SK-N-SH (cell line): ENCODE measurements at regions not wholly inside any gene's neighbourhood (a gene's known extent, or its start where the extent isn't known, plus 50 kb on each side); places are given as distances from the start of the nearest gene placed in this dataset.

Experiments
- CTCF ChIA-PET: fragments of 300-600, 350-600 bp; formaldehyde crosslinking; extraction: SDS; loops from one replicate; lab custom pipeline; 2021; lab: Yijun Ruan, JAX
- POLR2A ChIA-PET: fragments of 350-600 bp; sonication (Branson Sonifier 250); formaldehyde crosslinking; extraction: SDS; loops from one replicate; lab custom pipeline; 2020; ENCODE audit warnings: antibody characterized with exemption, inconsistent platforms; lab: Yijun Ruan, JAX
- DNase-seq: peaks from one replicate; pipeline ENCODE4 v3.0.0; 2012
- H2AFZ ChIP-seq: fragments of 200-600 bp; sonication (generic); 2 replicates; pipeline ENCODE4 v1.8.1; 2016; ENCODE audit warnings: antibody characterized with exemption, mild to moderate bottlenecking, low read depth
- H3F3A ChIP-seq: fragments of 200-600 bp; sonication (generic); replicated peaks from 2 replicates; pipeline ENCODE3; 2016; ENCODE audit warnings: antibody characterized with exemption, mild to moderate bottlenecking; ENCODE audit not compliant: insufficient read depth
- H3K27ac ChIP-seq, 2 experiments: fragments of 200-500 bp in 1 of 2; fragments of 200-600 bp in 1 of 2; sonication (Bioruptor generic) in 1 of 2; sonication (generic), shearing (Covaris generic) in 1 of 2; 2 replicates each; pipeline versions ENCODE4 v1.5.1 to v1.6.1; 2014 to 2016; ENCODE audit warnings: low read depth in 2 of 2, inconsistent platforms in 1 of 2, low read length in 1 of 2, mild to moderate bottlenecking in 1 of 2, mixed read lengths in 1 of 2
- H3K27me3 ChIP-seq: fragments of 200-600 bp; sonication (generic), shearing (Covaris generic); 2 replicates; pipeline ENCODE4 v1.6.1; 2016; ENCODE audit warnings: mixed run types; ENCODE audit not compliant: insufficient read depth
- H3K36me3 ChIP-seq, 2 experiments: fragments of 200-500 bp in 1 of 2; fragments of 200-600 bp in 1 of 2; sonication (Bioruptor generic) in 1 of 2; sonication (generic) in 1 of 2; replicated peaks in 1 of 2; 2 replicates each; pipeline versions ENCODE3 to v1.5.1; 2014 to 2016; ENCODE audit warnings: low read length in 1 of 2, mild to moderate bottlenecking in 1 of 2; ENCODE audit not compliant: insufficient read depth in 2 of 2, control insufficient read depth in 1 of 2
- H3K4me1 ChIP-seq, 2 experiments: fragments of 200-500 bp in 1 of 2; fragments of 200-600 bp in 1 of 2; sonication (Bioruptor generic) in 1 of 2; sonication (generic), shearing (Covaris generic) in 1 of 2; 2 replicates each; pipeline versions ENCODE4 v1.5.1 to v1.6.1; 2014 to 2016; ENCODE audit warnings: low read depth in 1 of 2, low read length in 1 of 2, mixed run types in 1 of 2; ENCODE audit not compliant: insufficient read depth in 2 of 2, control insufficient read depth in 1 of 2
- H3K4me2 ChIP-seq: fragments of 200-600 bp; sonication (generic), shearing (Covaris generic); 2 replicates; pipeline ENCODE4 v1.6.1; 2017; ENCODE audit warnings: mixed run types
- H3K4me3 ChIP-seq, 2 experiments: fragments of 200-500 bp in 1 of 2; fragments of 200-600 bp in 1 of 2; sonication (Bioruptor generic) in 1 of 2; sonication (generic), shearing (Covaris generic) in 1 of 2; 2 replicates each; pipeline versions ENCODE4 v1.5.1 to v1.8.1; 2014 to 2016; ENCODE audit warnings: low read depth in 2 of 2, inconsistent platforms in 1 of 2, low read length in 1 of 2, mild to moderate bottlenecking in 1 of 2, mixed read lengths in 1 of 2, moderate library complexity in 1 of 2
- H3K79me2 ChIP-seq: fragments of 200-600 bp; sonication (generic); 2 replicates; pipeline ENCODE4 v1.8.1; 2017; ENCODE audit warnings: mild to moderate bottlenecking; ENCODE audit not compliant: insufficient read depth
- H3K9ac ChIP-seq: fragments of 200-600 bp; sonication (generic); 2 replicates; pipeline ENCODE4 v1.6.1; 2017; ENCODE audit warnings: mixed run types
- H3K9me2 ChIP-seq: fragments of 200-600 bp; sonication (generic); 2 replicates; pipeline ENCODE4 v1.6.1; 2017; ENCODE audit warnings: mixed run types
- H3K9me3 ChIP-seq: fragments of 200-600 bp; sonication (generic); 2 replicates; pipeline ENCODE4 v1.6.1; 2017; ENCODE audit warnings: mixed run types, mild to moderate bottlenecking, moderate library complexity
- H4K20me1 ChIP-seq: fragments of 200-600 bp; sonication (generic); 2 replicates; pipeline ENCODE4 v1.6.1; 2017; ENCODE audit warnings: mild to moderate bottlenecking, mixed run types; ENCODE audit not compliant: insufficient read depth
- EP300 ChIP-seq, 2 experiments: IDR thresholded peaks; 2 replicates each; pipeline versions ENCODE4 v1.4.0 to v1.6.1; 2012; ENCODE audit warnings: borderline replicate concordance in 1 of 2, low read depth in 1 of 2, low read length in 1 of 2
- EZH2phosphoT487 ChIP-seq: fragments of 200-600 bp; sonication (generic); IDR thresholded peaks from 2 replicates; pipeline ENCODE4 v1.6.1; 2017; ENCODE audit warnings: low read depth, mixed run types, mild to moderate bottlenecking, antibody characterized with exemption, moderate library complexity, borderline replicate concordance
- FOSL2 ChIP-seq: IDR thresholded peaks from 2 replicates; pipeline ENCODE4 v1.4.0; 2012; ENCODE audit warnings: low read depth, mild to moderate bottlenecking, moderate library complexity, borderline replicate concordance
- FOXJ3 ChIP-seq: sonication (generic); formaldehyde crosslinking; IDR thresholded peaks from 2 replicates; pipeline ENCODE4 v1.5.1; 2020; ENCODE audit warnings: mild to moderate bottlenecking, missing genetic modification reagents
- FOXM1 ChIP-seq: IDR thresholded peaks from 2 replicates; pipeline ENCODE4 v1.4.0; 2012; ENCODE audit warnings: low read depth, mild to moderate bottlenecking
- GABPA ChIP-seq: IDR thresholded peaks from 2 replicates; pipeline ENCODE4 v1.4.0; 2012; ENCODE audit warnings: low read depth, mild to moderate bottlenecking
- GATA2 ChIP-seq: sonication (generic); formaldehyde crosslinking; IDR thresholded peaks from 2 replicates; pipeline ENCODE4 v1.5.0; 2020; ENCODE audit warnings: mild to moderate bottlenecking, missing genetic modification reagents
- JUND ChIP-seq: IDR thresholded peaks from 2 replicates; pipeline ENCODE4 v1.4.0; 2012
- MXI1 ChIP-seq: IDR thresholded peaks from 2 replicates; pipeline ENCODE4 v1.6.1; 2012; ENCODE audit warnings: mild to moderate bottlenecking, low read depth, low read length, improper control_type of control experiment
- POLR2AphosphoS5 ChIP-seq: IDR thresholded peaks from 2 replicates; pipeline ENCODE4 v1.6.1; 2012; ENCODE audit warnings: low read depth, low read length
- RAD21 ChIP-seq: IDR thresholded peaks from 2 replicates; pipeline ENCODE4 v1.6.1; 2012; ENCODE audit warnings: mild to moderate bottlenecking, low read length
- RFX5 ChIP-seq: IDR thresholded peaks from 2 replicates; pipeline ENCODE4 v1.6.1; 2012; ENCODE audit warnings: mild to moderate bottlenecking, improper control_type of control experiment, low read length
- RXRA ChIP-seq: IDR thresholded peaks from 2 replicates; pipeline ENCODE4 v1.4.0; 2012; ENCODE audit warnings: low read depth, mild to moderate bottlenecking, borderline replicate concordance
- TCF12 ChIP-seq: IDR thresholded peaks from 2 replicates; pipeline ENCODE4 v1.4.0; 2012
- TEAD4 ChIP-seq: IDR thresholded peaks from 2 replicates; pipeline ENCODE4 v1.4.0; 2012; ENCODE audit warnings: mild to moderate bottlenecking, borderline replicate concordance; ENCODE audit not compliant: insufficient read depth
- WGBS: methylation state at CpG from one replicate; pipeline ENCODE4 v1.1.6; 2017; ENCODE audit warnings: low lambda C conversion rate; 5-methylcytosine and 5-hydroxymethylcytosine counted together
- TF ChIP-seq, protein P1 (sequence below): IDR thresholded peaks from 2 replicates; pipeline ENCODE4 v1.6.1; 2012; ENCODE audit warnings: mild to moderate bottlenecking, low read depth, low read length, moderate library complexity
- TF ChIP-seq, protein P2 (sequence below): IDR thresholded peaks from 2 replicates; pipeline ENCODE4 v1.4.0; 2012; ENCODE audit warnings: low read depth, borderline replicate concordance
- TF ChIP-seq, protein P3 (sequence below): IDR thresholded peaks from 2 replicates; pipeline ENCODE4 v1.4.0; 2012; ENCODE audit warnings: low read depth, borderline replicate concordance
- TF ChIP-seq, protein P4 (sequence below): IDR thresholded peaks from 2 replicates; pipeline ENCODE4 v1.4.0; 2012; ENCODE audit warnings: low read depth

DNA sequence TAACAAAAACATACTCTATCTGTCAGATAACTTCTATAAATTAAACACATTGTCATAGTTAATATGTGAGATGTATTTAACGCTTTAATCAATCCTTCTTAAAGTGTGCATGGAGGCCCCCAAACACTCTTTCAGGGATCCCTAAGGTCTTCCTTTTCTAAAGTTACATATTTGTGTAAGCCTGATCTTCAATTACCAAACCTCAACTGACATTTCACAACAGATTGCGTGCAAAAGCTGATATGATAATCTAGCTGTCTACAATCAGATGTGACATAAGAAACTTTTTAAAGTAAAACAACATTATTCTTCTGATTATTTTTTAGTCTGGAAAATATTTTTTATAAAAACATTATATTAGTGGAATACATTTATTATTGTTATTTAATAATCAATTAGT is 1850.4 kb downstream of the OLFM4 start:
- Histone ChIP-seq H2AFZ (no peak overlapping the region), H3K4me2 (no peak overlapping the region), H3K27me3 (no peaks in the 10 kb centered on the region), H3K9me2 (no peaks in the 10 kb centered on the region), H3K27ac (no peak overlapping the region), H3K9me3 (no peaks in the 10 kb centered on the region), H3K36me3 (no peaks in the 10 kb centered on the region), H3K4me3 (no peak overlapping the region), H4K20me1 (no peaks in the 10 kb centered on the region), H3F3A (no peaks in the 10 kb centered on the region), H3K4me1 (no peaks in the 10 kb centered on the region), H3K9ac (no peak overlapping the region), H3K79me2 (no peaks in the 10 kb centered on the region)
- WGBS = 15% methylated on average over 2 of the region's 2 CpGs
- ChIA-PET CTCF (interaction anchor here (1.6 kb wide), 1 partner anchor 11 kb away, joined by 7 read pairs; no protein-coding TSS in a partner anchor), POLR2A (no interaction called here)
- TF ChIP-seq GATA2 (CRISPR knock-in tag) (no peak), GABPA (no peak), EP300 (IDR thresholded peaks at IDR 0.05; ENCODE audit: borderline replicate concordance in 1 of 2, low read depth in 1 of 2, low read length in 1 of 2) (no peak), TCF12 (no peak), POLR2AphosphoS5 (no peak), MXI1 (no peak), TEAD4 (no peak), RAD21 (no peak), FOXM1 (no peak), FOXJ3 (CRISPR knock-in tag) (no peak), FOSL2 (no peak), RFX5 (no peak), EZH2phosphoT487 (no peak), JUND (no peak), RXRA (no peak)
- TF ChIP-seq, protein P1, sequence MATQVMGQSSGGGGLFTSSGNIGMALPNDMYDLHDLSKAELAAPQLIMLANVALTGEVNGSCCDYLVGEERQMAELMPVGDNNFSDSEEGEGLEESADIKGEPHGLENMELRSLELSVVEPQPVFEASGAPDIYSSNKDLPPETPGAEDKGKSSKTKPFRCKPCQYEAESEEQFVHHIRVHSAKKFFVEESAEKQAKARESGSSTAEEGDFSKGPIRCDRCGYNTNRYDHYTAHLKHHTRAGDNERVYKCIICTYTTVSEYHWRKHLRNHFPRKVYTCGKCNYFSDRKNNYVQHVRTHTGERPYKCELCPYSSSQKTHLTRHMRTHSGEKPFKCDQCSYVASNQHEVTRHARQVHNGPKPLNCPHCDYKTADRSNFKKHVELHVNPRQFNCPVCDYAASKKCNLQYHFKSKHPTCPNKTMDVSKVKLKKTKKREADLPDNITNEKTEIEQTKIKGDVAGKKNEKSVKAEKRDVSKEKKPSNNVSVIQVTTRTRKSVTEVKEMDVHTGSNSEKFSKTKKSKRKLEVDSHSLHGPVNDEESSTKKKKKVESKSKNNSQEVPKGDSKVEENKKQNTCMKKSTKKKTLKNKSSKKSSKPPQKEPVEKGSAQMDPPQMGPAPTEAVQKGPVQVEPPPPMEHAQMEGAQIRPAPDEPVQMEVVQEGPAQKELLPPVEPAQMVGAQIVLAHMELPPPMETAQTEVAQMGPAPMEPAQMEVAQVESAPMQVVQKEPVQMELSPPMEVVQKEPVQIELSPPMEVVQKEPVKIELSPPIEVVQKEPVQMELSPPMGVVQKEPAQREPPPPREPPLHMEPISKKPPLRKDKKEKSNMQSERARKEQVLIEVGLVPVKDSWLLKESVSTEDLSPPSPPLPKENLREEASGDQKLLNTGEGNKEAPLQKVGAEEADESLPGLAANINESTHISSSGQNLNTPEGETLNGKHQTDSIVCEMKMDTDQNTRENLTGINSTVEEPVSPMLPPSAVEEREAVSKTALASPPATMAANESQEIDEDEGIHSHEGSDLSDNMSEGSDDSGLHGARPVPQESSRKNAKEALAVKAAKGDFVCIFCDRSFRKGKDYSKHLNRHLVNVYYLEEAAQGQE = no peak
- TF ChIP-seq, protein P2, sequence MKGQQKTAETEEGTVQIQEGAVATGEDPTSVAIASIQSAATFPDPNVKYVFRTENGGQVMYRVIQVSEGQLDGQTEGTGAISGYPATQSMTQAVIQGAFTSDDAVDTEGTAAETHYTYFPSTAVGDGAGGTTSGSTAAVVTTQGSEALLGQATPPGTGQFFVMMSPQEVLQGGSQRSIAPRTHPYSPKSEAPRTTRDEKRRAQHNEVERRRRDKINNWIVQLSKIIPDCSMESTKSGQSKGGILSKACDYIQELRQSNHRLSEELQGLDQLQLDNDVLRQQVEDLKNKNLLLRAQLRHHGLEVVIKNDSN = no peak
- TF ChIP-seq, protein P3, sequence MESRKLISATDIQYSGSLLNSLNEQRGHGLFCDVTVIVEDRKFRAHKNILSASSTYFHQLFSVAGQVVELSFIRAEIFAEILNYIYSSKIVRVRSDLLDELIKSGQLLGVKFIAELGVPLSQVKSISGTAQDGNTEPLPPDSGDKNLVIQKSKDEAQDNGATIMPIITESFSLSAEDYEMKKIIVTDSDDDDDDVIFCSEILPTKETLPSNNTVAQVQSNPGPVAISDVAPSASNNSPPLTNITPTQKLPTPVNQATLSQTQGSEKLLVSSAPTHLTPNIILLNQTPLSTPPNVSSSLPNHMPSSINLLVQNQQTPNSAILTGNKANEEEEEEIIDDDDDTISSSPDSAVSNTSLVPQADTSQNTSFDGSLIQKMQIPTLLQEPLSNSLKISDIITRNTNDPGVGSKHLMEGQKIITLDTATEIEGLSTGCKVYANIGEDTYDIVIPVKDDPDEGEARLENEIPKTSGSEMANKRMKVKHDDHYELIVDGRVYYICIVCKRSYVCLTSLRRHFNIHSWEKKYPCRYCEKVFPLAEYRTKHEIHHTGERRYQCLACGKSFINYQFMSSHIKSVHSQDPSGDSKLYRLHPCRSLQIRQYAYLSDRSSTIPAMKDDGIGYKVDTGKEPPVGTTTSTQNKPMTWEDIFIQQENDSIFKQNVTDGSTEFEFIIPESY = no peak
- TF ChIP-seq, protein P4, sequence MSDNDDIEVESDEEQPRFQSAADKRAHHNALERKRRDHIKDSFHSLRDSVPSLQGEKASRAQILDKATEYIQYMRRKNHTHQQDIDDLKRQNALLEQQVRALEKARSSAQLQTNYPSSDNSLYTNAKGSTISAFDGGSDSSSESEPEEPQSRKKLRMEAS = no peak
- no peak for DNase-seq
